BLaER1 (cell line): ENCODE measurements at regions not wholly inside any gene's neighbourhood (a gene's known extent, or its start where the extent isn't known, plus 50 kb on each side); places are given as distances from the start of the nearest gene placed in this dataset.

Experiments
- H3K27ac ChIP-seq: shearing (Covaris generic); formaldehyde crosslinking; 2 replicates; pipeline ENCODE4 v1.8.1; 2022
- H3K27me3 ChIP-seq: shearing (Covaris generic); formaldehyde crosslinking; 2 replicates; pipeline ENCODE4 v1.8.1; 2022
- H3K36me3 ChIP-seq: shearing (Covaris generic); formaldehyde crosslinking; 2 replicates; pipeline ENCODE4 v1.8.1; 2022
- H3K4me1 ChIP-seq: shearing (Covaris generic); formaldehyde crosslinking; 2 replicates; pipeline ENCODE4 v1.8.1; 2022
- H3K4me2 ChIP-seq: shearing (Covaris generic); formaldehyde crosslinking; 2 replicates; pipeline ENCODE4 v1.8.1; 2022
- H3K4me3 ChIP-seq: shearing (Covaris generic); formaldehyde crosslinking; 2 replicates; pipeline ENCODE4 v1.8.1; 2022
- H3K9ac ChIP-seq: shearing (Covaris generic); formaldehyde crosslinking; 2 replicates; pipeline ENCODE4 v1.8.1; 2022
- H3K9me3 ChIP-seq: shearing (Covaris generic); formaldehyde crosslinking; 2 replicates; pipeline ENCODE4 v1.8.1; 2022
- H4K20me1 ChIP-seq: shearing (Covaris generic); formaldehyde crosslinking; 2 replicates; pipeline ENCODE4 v1.8.1; 2022
- Cebpa-rat ChIP-seq: shearing (Covaris generic); IDR thresholded peaks from 2 replicates; pipeline ENCODE4 v1.8.1; 2022

GRCh38 chr20:40081653-40082052, 607.4 kb downstream of the MAFB start:
- Histone ChIP-seq H3K27ac (no peak overlapping the region), H3K4me3 (no peak overlapping the region), H3K9me3 (no peaks in the 10 kb centered on the region), H3K4me2 (no peak overlapping the region), H3K9ac (no peak overlapping the region), H4K20me1 (no peaks in the 10 kb centered on the region), H3K36me3 (no peaks in the 10 kb centered on the region), H3K27me3 (no peaks in the 10 kb centered on the region), H3K4me1 (no peaks in the 10 kb centered on the region)
- no peak for TF ChIP-seq Cebpa-rat

DNA sequence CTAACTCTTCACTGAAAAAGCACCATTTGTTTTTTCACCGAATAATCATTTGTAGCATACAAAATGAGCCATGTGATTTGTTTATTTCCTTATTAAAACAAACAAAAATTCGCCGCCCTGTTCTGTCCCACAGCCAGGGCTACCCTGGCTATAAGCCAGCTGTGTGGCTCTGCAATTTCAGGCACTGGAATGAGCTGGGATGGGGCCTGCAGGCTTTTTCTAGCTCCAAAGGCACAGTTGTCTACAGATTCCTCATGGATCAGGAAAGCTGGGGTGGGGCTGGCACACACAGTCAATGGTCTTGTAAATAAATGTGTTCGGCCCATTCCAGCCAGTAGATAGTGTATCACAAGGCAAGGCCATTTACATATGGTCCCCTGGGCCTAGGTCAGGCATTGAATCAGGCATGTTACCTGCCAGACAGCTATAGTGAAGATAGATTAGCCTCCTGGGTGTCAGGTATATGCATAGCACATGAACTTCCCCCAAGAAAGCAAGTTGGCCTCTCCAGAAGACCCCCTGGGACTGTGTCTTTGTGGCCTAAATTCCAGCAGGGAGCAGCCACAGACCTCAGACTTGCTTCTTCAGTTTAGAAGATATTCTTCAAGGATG, 608.9 kb downstream of the MAFB start:
- H3K4me3 ChIP-seq, result no peak overlapping the region
- no peaks in the 10 kb centered on the region for H3K36me3 ChIP-seq
- H3K9me3 ChIP-seq, result no peaks in the 10 kb centered on the region

GRCh38 chr20:40073535-40074111, 615.4 kb downstream of the MAFB start:
- Histone ChIP-seq H3K36me3 (no peaks in the 10 kb centered on the region), H3K4me1 (peaks cover 18% of the 10 kb centered on the region), H3K4me3 (no peak overlapping the region), H3K27ac (no peak overlapping the region), H3K9me3 (peaks cover 17% of the 10 kb centered on the region; the same call in 1 of the 2 replicates), H3K9ac (no peak overlapping the region), H4K20me1 (no peaks in the 10 kb centered on the region), H3K4me2 (peak overlapping the region; percentile 64), H3K27me3 (no peaks in the 10 kb centered on the region)
- no peak for TF ChIP-seq Cebpa-rat

More for the DNA sequence above, 608.9 kb downstream of the MAFB start:
- H3K4me1 ChIP-seq, result no peaks in the 10 kb centered on the region
- no peak for TF ChIP-seq Cebpa-rat
- H3K9ac ChIP-seq, result no peak overlapping the region
- no peak overlapping the region for H3K27ac ChIP-seq
- no peaks in the 10 kb centered on the region for H3K27me3 ChIP-seq
- no peaks in the 10 kb centered on the region for H4K20me1 ChIP-seq
- no peak overlapping the region for H3K4me2 ChIP-seq

DNA sequence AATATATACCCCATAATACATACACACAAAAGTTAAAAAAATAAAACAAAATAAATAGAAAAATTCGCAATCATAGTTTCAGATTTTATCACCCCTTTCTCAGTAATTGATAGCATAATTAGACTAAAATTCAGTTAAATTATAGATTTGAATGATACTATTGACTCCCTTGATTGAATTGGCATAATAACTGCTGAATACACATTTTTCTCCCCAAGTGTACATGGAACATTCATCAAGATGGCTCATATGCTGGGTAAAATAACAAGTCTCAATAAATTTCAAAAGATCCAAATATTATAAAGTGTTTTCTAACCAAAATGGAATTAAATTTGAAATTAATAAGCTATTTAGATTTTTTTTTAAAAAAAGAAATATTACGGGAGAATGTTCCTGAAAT, 616.1 kb downstream of the MAFB start:
- H3K27ac ChIP-seq, result no peak overlapping the region
- peak overlapping the region; percentile 64; the same call in 1 of the 2 replicates for H3K4me2 ChIP-seq
- no peak for TF ChIP-seq Cebpa-rat

GRCh38 chr20:40056171-40056570, 632.9 kb downstream of the MAFB start:
- H3K36me3 ChIP-seq, result no peaks in the 10 kb centered on the region
- H3K27me3 ChIP-seq, result no peaks in the 10 kb centered on the region
- no peaks in the 10 kb centered on the region for H4K20me1 ChIP-seq
- no peak overlapping the region for H3K4me2 ChIP-seq
- H3K9ac ChIP-seq, result no peak overlapping the region
- H3K9me3 ChIP-seq, result peaks cover 16% of the 10 kb centered on the region
- no peak for TF ChIP-seq Cebpa-rat
- no peak overlapping the region for H3K4me3 ChIP-seq
- H3K27ac ChIP-seq, result no peak overlapping the region
- H3K4me1 ChIP-seq, result no peaks in the 10 kb centered on the region

More for the DNA sequence above, 616.1 kb downstream of the MAFB start:
- Histone ChIP-seq H4K20me1 (no peaks in the 10 kb centered on the region), H3K27me3 (no peaks in the 10 kb centered on the region), H3K9ac (no peak overlapping the region), H3K9me3 (peaks cover 18% of the 10 kb centered on the region), H3K4me3 (no peak overlapping the region), H3K36me3 (no peaks in the 10 kb centered on the region), H3K4me1 (peaks cover 18% of the 10 kb centered on the region)

DNA sequence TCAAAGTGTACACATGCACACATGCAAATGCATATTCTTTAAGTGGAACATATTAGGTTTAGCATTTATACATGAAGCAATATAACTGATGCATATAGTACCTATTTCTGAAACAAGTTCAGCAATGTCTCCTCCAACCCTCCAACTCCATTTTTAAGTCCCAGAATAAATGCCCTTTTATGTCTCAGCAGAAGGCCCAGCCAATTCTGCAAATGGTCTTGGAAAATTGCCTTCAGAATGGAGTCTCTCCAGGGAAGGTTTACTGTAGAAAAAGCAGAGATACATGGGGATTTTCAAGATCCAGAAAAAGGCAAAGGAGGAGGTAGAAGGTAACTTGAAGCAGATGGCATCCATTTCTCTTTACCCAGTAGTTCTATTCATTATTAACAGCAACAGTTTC, 633.3 kb downstream of the MAFB start:
- H3K36me3 ChIP-seq, result no peaks in the 10 kb centered on the region
- H3K9ac ChIP-seq, result no peak overlapping the region
- H3K4me3 ChIP-seq, result no peak overlapping the region
- H4K20me1 ChIP-seq, result no peaks in the 10 kb centered on the region
- H3K27ac ChIP-seq, result no peak overlapping the region
- no peaks in the 10 kb centered on the region for H3K4me1 ChIP-seq
- no peak overlapping the region for H3K4me2 ChIP-seq
- H3K27me3 ChIP-seq, result no peaks in the 10 kb centered on the region
- no peak for TF ChIP-seq Cebpa-rat
- peaks cover 12% of the 10 kb centered on the region for H3K9me3 ChIP-seq

DNA sequence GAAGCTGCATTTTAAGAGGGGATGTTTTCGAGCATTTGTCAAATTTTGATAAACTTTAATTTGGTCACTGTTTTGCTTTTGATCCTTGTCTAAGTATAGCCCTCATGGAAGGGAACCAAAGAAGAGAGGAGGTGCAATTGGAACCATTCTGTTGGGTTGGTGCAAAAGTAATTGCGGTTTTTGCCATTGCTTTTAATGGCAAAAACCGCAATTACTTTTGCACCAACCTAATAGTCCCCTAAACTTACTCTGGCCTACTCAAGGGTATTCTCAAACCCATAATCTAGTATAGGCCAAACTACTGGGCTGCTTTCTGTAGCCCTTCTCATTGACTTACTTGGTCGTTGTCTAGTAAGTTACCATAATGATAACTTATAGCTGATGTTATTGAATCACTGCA, 634.7 kb downstream of the MAFB start:
- no peaks in the 10 kb centered on the region for H4K20me1 ChIP-seq
- H3K27me3 ChIP-seq, result no peaks in the 10 kb centered on the region
- H3K36me3 ChIP-seq, result no peaks in the 10 kb centered on the region
- no peak for TF ChIP-seq Cebpa-rat
- H3K4me3 ChIP-seq, result no peak overlapping the region
- no peaks in the 10 kb centered on the region for H3K9me3 ChIP-seq
- no peak overlapping the region for H3K9ac ChIP-seq
- no peak overlapping the region for H3K4me2 ChIP-seq
- no peak overlapping the region for H3K27ac ChIP-seq
- no peaks in the 10 kb centered on the region for H3K4me1 ChIP-seq

GRCh38 chr20:40050596-40050995, 638.4 kb downstream of the MAFB start:
- Histone ChIP-seq H3K9ac (no peak overlapping the region), H3K9me3 (no peaks in the 10 kb centered on the region), H3K36me3 (no peaks in the 10 kb centered on the region), H3K4me3 (no peak overlapping the region), H3K27ac (no peak overlapping the region), H3K27me3 (no peaks in the 10 kb centered on the region), H4K20me1 (no peaks in the 10 kb centered on the region), H3K4me2 (no peak overlapping the region), H3K4me1 (no peaks in the 10 kb centered on the region)
- no peak for TF ChIP-seq Cebpa-rat

GRCh38 chr20:40049854-40050253, 639.2 kb downstream of the MAFB start:
- Histone ChIP-seq H4K20me1 (no peaks in the 10 kb centered on the region), H3K4me1 (no peaks in the 10 kb centered on the region), H3K36me3 (no peaks in the 10 kb centered on the region), H3K27me3 (no peaks in the 10 kb centered on the region), H3K9ac (no peak overlapping the region), H3K27ac (no peak overlapping the region), H3K4me2 (no peak overlapping the region), H3K9me3 (no peaks in the 10 kb centered on the region), H3K4me3 (no peak overlapping the region)
- no peak for TF ChIP-seq Cebpa-rat

GRCh38 chr20:40046703-40047102, 642.3 kb downstream of the MAFB start:
- TF ChIP-seq Cebpa-rat, result no peak
- Histone ChIP-seq H3K4me1 (no peaks in the 10 kb centered on the region), H3K4me3 (no peak overlapping the region), H3K36me3 (no peaks in the 10 kb centered on the region), H3K9ac (no peak overlapping the region), H3K27ac (no peak overlapping the region), H3K9me3 (no peaks in the 10 kb centered on the region), H3K4me2 (no peak overlapping the region), H3K27me3 (no peaks in the 10 kb centered on the region), H4K20me1 (no peaks in the 10 kb centered on the region)
